ENCODE measurements at regions not wholly inside any gene's neighbourhood (a gene's known extent, or its start where the extent isn't known, plus 50 kb on each side); places are given as distances from the start of the nearest gene placed in this dataset.
"Not testable (repeated sequence)": the region's sequence is repeated elsewhere in the genome, so short reads cannot be mapped to it uniquely, and the experiment has no call there.

DNA sequence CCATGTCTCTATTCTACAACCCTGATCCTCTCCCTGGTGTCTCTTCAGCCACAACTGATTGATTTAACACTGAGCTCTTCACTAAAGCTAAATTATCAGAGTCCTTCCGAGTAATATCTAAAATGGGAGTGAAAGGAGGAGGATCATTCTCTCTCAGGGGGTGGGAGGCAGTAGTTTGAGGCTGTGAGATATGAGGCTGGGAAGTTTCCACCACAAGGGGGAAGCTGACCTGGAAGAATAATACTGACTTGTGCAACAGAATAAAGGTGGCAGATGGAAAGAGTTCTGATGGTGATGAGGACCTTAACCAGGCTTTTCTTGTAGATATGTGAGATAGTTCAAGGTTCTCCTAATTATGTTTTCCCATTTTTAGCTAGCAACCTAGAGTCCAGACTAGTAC, 241.6 kb upstream of the VKORC1L1 start:
- DNase-seq = not testable (repeated sequence)

- not testable (repeated sequence) for DNase-seq
Measured at GRCh38 chr7:65633587-65634404, 239.1 kb upstream of the VKORC1L1 start.

DNA sequence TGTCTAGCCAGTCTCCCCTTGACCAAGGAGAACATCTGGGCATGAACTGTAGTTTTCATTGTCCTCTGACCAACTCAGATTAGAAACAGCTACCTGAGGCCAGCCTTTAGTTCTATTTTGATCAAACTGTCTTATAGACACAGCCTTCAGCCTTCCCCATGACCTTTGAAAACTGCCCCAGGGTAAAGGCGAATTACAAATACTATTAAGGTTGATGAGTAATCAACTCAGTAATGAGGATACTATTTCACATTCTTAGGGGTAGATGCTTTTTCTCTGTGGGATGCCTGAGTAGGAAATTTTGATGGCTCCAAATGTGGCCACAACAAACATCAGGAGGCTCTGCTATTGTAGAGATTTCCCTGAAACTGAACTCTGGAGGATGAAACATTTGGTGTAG, 234.0 kb upstream of the VKORC1L1 start:
- not testable (repeated sequence) for DNase-seq

- not testable (repeated sequence) for DNase-seq
Measured at GRCh38 chr7:65639717-65640116, 233.2 kb upstream of the VKORC1L1 start.

DNA sequence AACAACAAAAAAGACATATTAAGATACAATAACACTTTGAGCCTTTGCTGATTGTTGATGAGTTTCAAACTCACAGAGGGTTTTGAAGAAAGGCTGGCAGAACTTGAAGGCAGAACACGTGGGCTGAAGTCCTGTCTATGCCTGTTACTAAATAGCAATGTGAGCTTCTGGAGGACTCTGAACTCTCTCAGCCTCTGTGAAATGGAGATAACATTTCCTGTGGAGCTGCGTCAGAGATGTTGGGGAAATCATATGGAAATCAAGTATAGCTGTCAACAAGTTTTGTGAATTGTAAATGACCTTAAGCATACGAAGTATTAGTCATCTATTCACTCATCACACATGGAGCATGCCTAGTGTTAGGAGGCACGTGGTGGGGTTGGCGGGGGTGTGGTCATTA, 229.4 kb upstream of the VKORC1L1 start:
- not testable (repeated sequence) for DNase-seq

GRCh38 chr7:65647153-65647964, 225.5 kb upstream of the VKORC1L1 start:
- DNase-seq = not testable (repeated sequence)

DNA sequence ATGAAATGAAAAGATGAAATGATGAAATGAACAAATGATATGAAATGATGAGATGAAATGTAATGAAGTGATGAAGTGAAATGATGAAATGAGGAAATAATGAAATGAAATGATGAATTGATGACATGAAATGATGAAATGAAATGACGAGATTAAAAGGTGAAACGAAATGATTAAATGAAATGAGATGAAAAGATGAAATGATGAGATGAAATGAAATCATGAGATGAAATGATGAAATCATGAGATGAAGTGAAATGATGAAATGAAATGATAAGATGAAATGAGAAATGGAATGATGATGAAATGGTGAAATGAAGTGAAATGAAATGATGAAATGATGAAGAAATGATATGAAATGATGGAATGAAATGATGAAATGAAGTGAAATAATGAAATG, 221.7 kb upstream of the VKORC1L1 start:
- DNase-seq = not testable (repeated sequence)

GRCh38 chr7:65651826-65652592, 220.9 kb upstream of the VKORC1L1 start:
- DNase-seq = not testable (repeated sequence)

GRCh38 chr7:65652669-65653068, 220.2 kb upstream of the VKORC1L1 start:
- DNase-seq = not testable (repeated sequence)

- not testable (repeated sequence) for DNase-seq
Measured at GRCh38 chr7:65656494-65657188, 216.2 kb upstream of the VKORC1L1 start.

- not testable (repeated sequence) for DNase-seq
Measured at GRCh38 chr7:65683362-65683761, 189.5 kb upstream of the VKORC1L1 start.

- not testable (repeated sequence) for DNase-seq
Measured at GRCh38 chr7:65699026-65699714, 173.7 kb upstream of the VKORC1L1 start.

- not testable (repeated sequence) for DNase-seq
Measured at GRCh38 chr7:65699715-65700356, 173.0 kb upstream of the VKORC1L1 start.

GRCh38 chr7:65719123-65719798, 153.6 kb upstream of the VKORC1L1 start:
- DNase-seq = not testable (repeated sequence)

GRCh38 chr7:65722361-65722792, 150.5 kb upstream of the VKORC1L1 start:
- no peak for DNase-seq

- not testable (repeated sequence) for DNase-seq
Measured at GRCh38 chr7:65727182-65727581, 145.7 kb upstream of the VKORC1L1 start.

GRCh38 chr7:65731129-65731528, 141.7 kb upstream of the VKORC1L1 start:
- no peak for DNase-seq

- no peak for DNase-seq
Measured at GRCh38 chr7:65731562-65732035, 141.3 kb upstream of the VKORC1L1 start.

DNA sequence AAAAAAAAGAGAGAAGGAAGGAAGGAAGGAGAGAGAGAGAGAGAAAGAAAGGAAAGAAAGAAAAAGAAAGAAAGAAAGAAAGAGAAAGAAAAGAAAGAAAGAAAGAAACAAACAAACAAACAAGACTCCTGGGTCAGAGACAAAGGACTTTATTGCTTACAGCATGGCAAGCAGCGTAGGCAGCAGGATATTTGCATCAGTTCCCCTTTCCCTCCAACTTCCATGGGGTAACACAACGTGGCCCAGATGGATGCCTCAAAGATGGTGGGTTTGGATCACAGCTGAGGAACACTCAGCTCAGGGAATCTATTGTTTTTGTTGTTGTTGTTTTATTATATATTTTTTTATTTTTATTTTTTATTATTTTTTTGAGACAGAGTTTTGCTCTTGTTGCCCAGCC, 128.5 kb upstream of the VKORC1L1 start:
- no peak for DNase-seq

- DNase-seq = no peak
Measured at GRCh38 chr7:65746398-65746669, 126.5 kb upstream of the VKORC1L1 start.

DNA sequence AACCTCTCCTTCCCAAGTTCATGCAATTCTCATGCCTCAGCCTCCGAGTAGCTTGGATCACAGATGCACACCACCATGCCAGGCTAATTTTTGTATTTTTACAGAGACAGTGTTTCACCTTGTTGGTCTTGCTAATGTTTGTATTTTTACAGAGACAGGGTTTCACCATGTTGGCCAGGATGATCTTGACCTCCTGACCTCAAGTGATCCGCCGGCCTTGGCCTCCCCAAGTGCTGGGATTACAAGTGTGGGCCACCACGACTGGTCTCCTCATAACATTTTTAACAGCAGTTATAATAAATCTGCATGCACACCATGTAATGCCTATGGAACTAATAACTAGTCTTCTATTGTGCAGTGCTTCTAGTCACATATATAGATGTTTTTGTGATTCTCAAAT, 123.8 kb upstream of the VKORC1L1 start:
- no peak for DNase-seq

All from hippocampal formation (tissue), 2 donors.